ENCODE measurements at regions not wholly inside any gene's neighbourhood (a gene's known extent, or its start where the extent isn't known, plus 50 kb on each side); places are given as distances from the start of the nearest gene placed in this dataset.
"Not testable (repeated sequence)": the region's sequence is repeated elsewhere in the genome, so short reads cannot be mapped to it uniquely, and the experiment has no call there.

- no peak for FAIRE-seq
Measured at GRCh38 chr21:33121715-33122475, 52.0 kb downstream of the OLIG1 start.

- FAIRE-seq: no peak
Measured at GRCh38 chr21:33122507-33122906, 52.6 kb downstream of the OLIG1 start.

- FAIRE-seq: no peak
Measured at GRCh38 chr21:33123374-33124123, 53.6 kb downstream of the OLIG1 start.

GRCh38 chr21:33124889-33125288 is 54.9 kb downstream of the OLIG1 start:
- no peak for FAIRE-seq

- FAIRE-seq: no peak
Measured at GRCh38 chr21:33125680-33126375, 55.9 kb downstream of the OLIG1 start.

- no peak for FAIRE-seq
Measured at GRCh38 chr21:33126569-33126968, 56.6 kb downstream of the OLIG1 start.

- peak; percentile 6 for FAIRE-seq
Measured at GRCh38 chr21:33127154-33127867, 57.4 kb downstream of the OLIG1 start.

- no peak for FAIRE-seq
Measured at GRCh38 chr21:33127868-33128242, 57.9 kb downstream of the OLIG1 start.

GRCh38 chr21:33128538-33128937 is 58.6 kb downstream of the OLIG1 start:
- no peak for FAIRE-seq

- FAIRE-seq: no peak
Measured at GRCh38 chr21:33132054-33132453, 62.1 kb downstream of the OLIG1 start.

GRCh38 chr21:33133892-33134291 is 64.0 kb downstream of the OLIG1 start:
- no peak for FAIRE-seq

- FAIRE-seq: no peak
Measured at GRCh38 chr21:33135925-33136324, 66.0 kb downstream of the OLIG1 start.

GRCh38 chr21:33136847-33137502 is 67.0 kb downstream of the OLIG1 start:
- FAIRE-seq: no peak

GRCh38 chr21:33139084-33139483 is 69.1 kb downstream of the OLIG1 start:
- FAIRE-seq: no peak

- FAIRE-seq: no peak
Measured at GRCh38 chr21:33140288-33140687, 70.3 kb downstream of the OLIG1 start.

- FAIRE-seq: no peak
Measured at GRCh38 chr21:33146467-33146866, 76.5 kb downstream of the OLIG1 start.

- no peak for FAIRE-seq
Measured at GRCh38 chr21:33149181-33149580, 79.2 kb downstream of the OLIG1 start.

- FAIRE-seq: not testable (repeated sequence)
Measured at GRCh38 chr21:33150968-33151367, 78.8 kb upstream of the IFNAR2 start.

GRCh38 chr21:33151941-33152731 is 77.6 kb upstream of the IFNAR2 start:
- FAIRE-seq: no peak

GRCh38 chr21:33152732-33153130 is 77.0 kb upstream of the IFNAR2 start:
- no peak for FAIRE-seq

GRCh38 chr21:33155005-33155404 is 74.7 kb upstream of the IFNAR2 start:
- FAIRE-seq: no peak

GRCh38 chr21:33155422-33155821 is 74.3 kb upstream of the IFNAR2 start:
- FAIRE-seq: no peak
